SK-N-SH treated with all-trans-retinoic acid at 6 μM for 48 hours (cell line): ENCODE measurements at regions not wholly inside any gene's neighbourhood (a gene's known extent, or its start where the extent isn't known, plus 50 kb on each side); places are given as distances from the start of the nearest gene placed in this dataset.

Experiments used
- ATAC-seq: fragments of 200-7000 bp; cut with Tn5 transposase; 3 replicates; pipeline ENCODE4 v1.9.1; 2020; ENCODE audit warnings: mild to moderate bottlenecking, moderate library complexity
- ARNTL ChIP-seq: fragments of 450-650 bp; formaldehyde crosslinking; IDR thresholded peaks from 2 replicates; pipeline ENCODE4 v1.5.0; 2020; ENCODE audit warnings: low read depth, mild to moderate bottlenecking, moderate library complexity, borderline replicate concordance
- BACH2 ChIP-seq: fragments of 250-450 bp; sonication (Bioruptor Pico); IDR thresholded peaks from 2 replicates; pipeline ENCODE4 v1.9.0; 2021; ENCODE audit warnings: mild to moderate bottlenecking, borderline replicate concordance
- CSDC2 ChIP-seq: fragments of 250-450 bp; sonication (Bioruptor Pico); IDR thresholded peaks from 2 replicates; pipeline ENCODE4 v1.5.0; 2020; ENCODE audit warnings: mild to moderate bottlenecking, moderate library complexity
- CSRNP3 ChIP-seq: fragments of 250-450 bp; sonication (Bioruptor Pico); IDR thresholded peaks from 2 replicates; pipeline ENCODE4 v1.5.1; 2021; ENCODE audit warnings: mild to moderate bottlenecking, moderate library complexity
- ESRRG ChIP-seq: fragments of 250-450 bp; sonication (Bioruptor Pico); IDR thresholded peaks from 2 replicates; pipeline ENCODE4 v1.6.1; 2021; ENCODE audit warnings: mild to moderate bottlenecking
- GLIS3 ChIP-seq: fragments of 250-450 bp; sonication (Bioruptor Pico); IDR thresholded peaks from 2 replicates; pipeline ENCODE4 v1.5.0; 2020; ENCODE audit warnings: mild to moderate bottlenecking, moderate library complexity
- ISL1 ChIP-seq: fragments of 250-450 bp; sonication (Bioruptor Pico); IDR thresholded peaks from 2 replicates; pipeline ENCODE4 v2.1.2; 2022; ENCODE audit warnings: mild to moderate bottlenecking, moderate library complexity
- OSR1 ChIP-seq: fragments of 250-450 bp; sonication (Bioruptor Pico); IDR thresholded peaks from 2 replicates; pipeline ENCODE4 v1.8.0; 2022; ENCODE audit warnings: moderate library complexity, mild to moderate bottlenecking, inconsistent platforms
- PPARA ChIP-seq: fragments of 250-450 bp; sonication (Bioruptor Pico); IDR thresholded peaks from 2 replicates; pipeline ENCODE4 v1.5.0; 2020; ENCODE audit warnings: mild to moderate bottlenecking, borderline replicate concordance
- SNAI2 ChIP-seq: fragments of 250-450 bp; sonication (Bioruptor Pico); IDR thresholded peaks from 2 replicates; pipeline ENCODE4 v1.5.0; 2020; ENCODE audit warnings: mild to moderate bottlenecking, moderate library complexity
- TCF4 ChIP-seq: fragments of 250-450 bp; sonication (Bioruptor Pico); IDR thresholded peaks from 2 replicates; pipeline ENCODE4 v1.8.0; 2021; ENCODE audit warnings: mild to moderate bottlenecking, moderate library complexity, borderline replicate concordance
- ZFP30 ChIP-seq: fragments of 450-650 bp; formaldehyde crosslinking; IDR thresholded peaks from 2 replicates; pipeline ENCODE4 v1.5.0; 2022; ENCODE audit warnings: mild to moderate bottlenecking, moderate library complexity
- ZNF565 ChIP-seq: fragments of 450-650 bp; formaldehyde crosslinking; conservative IDR thresholded peaks from 2 replicates; pipeline ENCODE4 v1.5.0; 2020; ENCODE audit warnings: low read depth, mild to moderate bottlenecking, moderate library complexity
- ZNF70 ChIP-seq: fragments of 450-650 bp; formaldehyde crosslinking; IDR thresholded peaks from 2 replicates; pipeline ENCODE4 v1.5.0; 2020; ENCODE audit warnings: mild to moderate bottlenecking, moderate library complexity
- ZNF8 ChIP-seq: fragments of 450-650 bp; formaldehyde crosslinking; IDR thresholded peaks from 2 replicates; pipeline ENCODE4 v1.5.0; 2020; ENCODE audit warnings: mild to moderate bottlenecking, moderate library complexity
- TF ChIP-seq, protein P1 (sequence below): fragments of 250-450 bp; sonication (Bioruptor Pico); IDR thresholded peaks from 2 replicates; pipeline ENCODE4 v1.5.1; 2020; ENCODE audit warnings: low read depth, mild to moderate bottlenecking, moderate library complexity
- TF ChIP-seq, protein P2 (sequence below): fragments of 250-450 bp; sonication (Bioruptor Pico); IDR thresholded peaks from 2 replicates; pipeline ENCODE4 v1.5.0; 2020; ENCODE audit warnings: mild to moderate bottlenecking, moderate library complexity
- TF ChIP-seq, protein P3 (sequence below): fragments of 250-450 bp; sonication (Bioruptor Pico); IDR thresholded peaks from 2 replicates; pipeline ENCODE4 v1.8.0; 2020; ENCODE audit warnings: mild to moderate bottlenecking, moderate library complexity, borderline replicate concordance

DNA sequence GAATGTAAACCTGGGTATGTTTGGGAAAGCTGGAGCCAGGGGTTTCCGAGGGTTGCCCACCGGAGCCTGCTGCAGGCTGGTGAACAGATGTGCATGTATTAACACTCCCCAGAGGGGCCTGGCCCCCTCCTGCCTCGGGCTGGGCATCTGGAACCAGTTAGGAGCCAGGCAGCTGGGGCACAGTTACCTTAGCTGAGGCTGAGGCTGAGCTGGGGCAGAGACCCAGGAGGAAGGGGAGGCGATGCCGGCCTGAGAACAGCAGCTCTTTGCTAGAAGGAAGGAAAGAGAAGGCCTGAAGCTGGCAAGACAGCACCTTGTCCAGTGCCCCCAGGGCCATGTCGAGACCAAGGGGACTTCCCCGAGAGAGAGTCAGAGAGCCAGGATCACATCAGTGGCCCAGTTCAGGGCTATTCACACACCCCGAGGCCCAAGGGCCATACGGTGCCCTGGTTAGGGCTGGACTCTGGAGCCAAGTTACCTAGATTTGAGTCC is 65.8 kb downstream of the RMI2 start:
- peak; percentile 74 for ATAC-seq
- peak; percentile 86 for TF ChIP-seq TCF4 (CRISPR knock-in tag)
- no peak for TF ChIP-seq GLIS3 (CRISPR knock-in tag)
- TF ChIP-seq, all 23 proteins: peak for 1

GRCh38 chr16:11412175-11412904 is 67.1 kb downstream of the RMI2 start:
- ATAC-seq, result no peak
- no peak for TF ChIP-seq ZNF565 (CRISPR knock-in tag)
- TF ChIP-seq ESRRG (CRISPR knock-in tag), result no peak

DNA sequence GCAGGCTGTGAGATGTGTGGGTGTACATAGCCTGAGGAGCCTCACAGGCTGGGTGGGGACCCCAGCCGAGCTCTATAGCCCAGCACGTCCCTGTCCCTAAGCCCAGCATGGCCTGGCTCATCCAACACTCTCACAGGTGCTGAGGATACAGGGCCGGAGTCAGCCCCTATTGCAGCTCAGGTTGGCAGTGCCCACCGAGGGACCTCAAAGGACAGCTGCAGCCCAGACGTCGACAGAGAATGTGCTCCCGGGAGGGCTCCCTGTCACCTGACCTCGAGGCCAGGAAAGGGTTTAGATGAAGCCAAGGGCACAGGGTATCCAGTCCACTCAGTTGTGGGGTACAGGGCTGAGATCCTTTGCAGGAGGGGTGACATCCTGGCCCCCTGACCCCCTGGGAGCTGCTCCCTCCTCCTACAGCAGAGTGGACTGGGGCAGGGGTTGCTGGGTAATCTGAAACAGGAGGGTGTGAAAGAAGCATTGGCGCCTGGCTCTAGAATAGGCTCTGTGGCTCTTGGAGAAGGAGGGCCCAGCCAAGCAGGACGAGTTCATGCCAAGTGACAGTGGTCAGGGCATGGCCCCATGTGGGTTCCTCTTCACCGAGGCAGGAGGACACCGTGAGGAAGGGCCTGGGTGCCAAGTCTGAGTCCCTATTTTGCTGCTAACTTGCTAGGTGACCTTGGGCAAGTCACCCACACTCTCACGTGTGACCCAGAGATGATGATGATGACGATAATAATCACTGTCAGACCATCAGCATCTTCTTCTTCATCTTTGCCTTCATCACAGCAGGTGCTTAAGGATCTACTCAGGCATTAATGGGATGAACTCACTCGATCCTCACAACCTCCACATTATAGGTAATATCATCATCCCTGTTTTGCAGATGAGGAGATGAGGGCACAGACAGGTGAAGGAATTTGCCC is 68.0 kb downstream of the RMI2 start:
- TF ChIP-seq ZNF70 (no peak), ZNF565 (CRISPR knock-in tag) (no peak), ISL1 (CRISPR knock-in tag) (no peak), TCF4 (CRISPR knock-in tag) (no peak), ZNF8 (CRISPR knock-in tag) (no peak), ZFP30 (CRISPR knock-in tag) (no peak), GLIS3 (CRISPR knock-in tag) (no peak), BACH2 (CRISPR knock-in tag) (no peak), CSRNP3 (CRISPR knock-in tag) (no peak), SNAI2 (CRISPR knock-in tag) (no peak), ESRRG (CRISPR knock-in tag) (no peak)
- TF ChIP-seq, protein P1, sequence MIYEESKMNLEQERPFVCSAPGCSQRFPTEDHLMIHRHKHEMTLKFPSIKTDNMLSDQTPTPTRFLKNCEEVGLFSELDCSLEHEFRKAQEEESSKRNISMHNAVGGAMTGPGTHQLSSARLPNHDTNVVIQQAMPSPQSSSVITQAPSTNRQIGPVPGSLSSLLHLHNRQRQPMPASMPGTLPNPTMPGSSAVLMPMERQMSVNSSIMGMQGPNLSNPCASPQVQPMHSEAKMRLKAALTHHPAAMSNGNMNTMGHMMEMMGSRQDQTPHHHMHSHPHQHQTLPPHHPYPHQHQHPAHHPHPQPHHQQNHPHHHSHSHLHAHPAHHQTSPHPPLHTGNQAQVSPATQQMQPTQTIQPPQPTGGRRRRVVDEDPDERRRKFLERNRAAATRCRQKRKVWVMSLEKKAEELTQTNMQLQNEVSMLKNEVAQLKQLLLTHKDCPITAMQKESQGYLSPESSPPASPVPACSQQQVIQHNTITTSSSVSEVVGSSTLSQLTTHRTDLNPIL (CRISPR knock-in tag), result no peak
- TF ChIP-seq, protein P2, sequence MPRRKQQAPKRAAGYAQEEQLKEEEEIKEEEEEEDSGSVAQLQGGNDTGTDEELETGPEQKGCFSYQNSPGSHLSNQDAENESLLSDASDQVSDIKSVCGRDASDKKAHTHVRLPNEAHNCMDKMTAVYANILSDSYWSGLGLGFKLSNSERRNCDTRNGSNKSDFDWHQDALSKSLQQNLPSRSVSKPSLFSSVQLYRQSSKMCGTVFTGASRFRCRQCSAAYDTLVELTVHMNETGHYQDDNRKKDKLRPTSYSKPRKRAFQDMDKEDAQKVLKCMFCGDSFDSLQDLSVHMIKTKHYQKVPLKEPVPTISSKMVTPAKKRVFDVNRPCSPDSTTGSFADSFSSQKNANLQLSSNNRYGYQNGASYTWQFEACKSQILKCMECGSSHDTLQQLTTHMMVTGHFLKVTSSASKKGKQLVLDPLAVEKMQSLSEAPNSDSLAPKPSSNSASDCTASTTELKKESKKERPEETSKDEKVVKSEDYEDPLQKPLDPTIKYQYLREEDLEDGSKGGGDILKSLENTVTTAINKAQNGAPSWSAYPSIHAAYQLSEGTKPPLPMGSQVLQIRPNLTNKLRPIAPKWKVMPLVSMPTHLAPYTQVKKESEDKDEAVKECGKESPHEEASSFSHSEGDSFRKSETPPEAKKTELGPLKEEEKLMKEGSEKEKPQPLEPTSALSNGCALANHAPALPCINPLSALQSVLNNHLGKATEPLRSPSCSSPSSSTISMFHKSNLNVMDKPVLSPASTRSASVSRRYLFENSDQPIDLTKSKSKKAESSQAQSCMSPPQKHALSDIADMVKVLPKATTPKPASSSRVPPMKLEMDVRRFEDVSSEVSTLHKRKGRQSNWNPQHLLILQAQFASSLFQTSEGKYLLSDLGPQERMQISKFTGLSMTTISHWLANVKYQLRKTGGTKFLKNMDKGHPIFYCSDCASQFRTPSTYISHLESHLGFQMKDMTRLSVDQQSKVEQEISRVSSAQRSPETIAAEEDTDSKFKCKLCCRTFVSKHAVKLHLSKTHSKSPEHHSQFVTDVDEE (CRISPR knock-in tag), result no peak
- TF ChIP-seq, all 23 proteins: peak for 0
- no peak for ATAC-seq

DNA sequence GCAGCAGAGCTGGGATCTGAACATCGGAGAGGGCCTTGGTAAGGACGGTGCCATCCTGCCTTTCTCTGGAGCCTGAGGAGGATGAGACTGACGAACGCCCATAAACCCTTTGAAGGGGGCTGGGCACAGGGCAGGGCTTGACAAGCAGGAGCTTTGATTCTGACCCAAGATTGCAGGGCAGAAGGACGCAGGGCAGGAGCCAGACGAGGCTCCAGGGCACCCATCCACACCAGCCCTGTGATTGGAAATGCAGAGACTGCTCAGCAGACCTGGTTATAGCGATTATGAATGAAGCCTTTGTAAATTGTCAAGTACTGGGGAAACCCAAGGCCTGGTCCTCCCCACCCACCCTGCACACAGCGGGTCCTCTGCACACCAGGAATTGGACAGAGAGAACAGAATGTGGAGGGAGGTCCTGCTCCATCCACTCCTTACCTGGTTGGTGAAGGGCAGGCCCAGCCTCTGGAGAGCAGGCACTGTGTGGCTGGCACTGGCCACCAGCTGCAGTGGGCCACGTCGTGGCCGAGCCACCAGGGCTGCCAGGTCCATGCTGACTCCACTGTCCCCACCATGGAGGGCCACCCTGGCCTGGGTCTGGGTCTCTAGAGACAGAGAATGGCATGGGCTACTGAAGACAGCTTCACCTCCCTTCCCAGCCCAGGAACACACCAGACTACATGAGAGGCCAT is 68.8 kb downstream of the RMI2 start:
- no peak for ATAC-seq
- TF ChIP-seq CSDC2 (CRISPR knock-in tag), result no peak
- no peak for TF ChIP-seq TCF4 (CRISPR knock-in tag)
- no peak for TF ChIP-seq PPARA (CRISPR knock-in tag)
- TF ChIP-seq ARNTL, result no peak
- TF ChIP-seq, protein P3, sequence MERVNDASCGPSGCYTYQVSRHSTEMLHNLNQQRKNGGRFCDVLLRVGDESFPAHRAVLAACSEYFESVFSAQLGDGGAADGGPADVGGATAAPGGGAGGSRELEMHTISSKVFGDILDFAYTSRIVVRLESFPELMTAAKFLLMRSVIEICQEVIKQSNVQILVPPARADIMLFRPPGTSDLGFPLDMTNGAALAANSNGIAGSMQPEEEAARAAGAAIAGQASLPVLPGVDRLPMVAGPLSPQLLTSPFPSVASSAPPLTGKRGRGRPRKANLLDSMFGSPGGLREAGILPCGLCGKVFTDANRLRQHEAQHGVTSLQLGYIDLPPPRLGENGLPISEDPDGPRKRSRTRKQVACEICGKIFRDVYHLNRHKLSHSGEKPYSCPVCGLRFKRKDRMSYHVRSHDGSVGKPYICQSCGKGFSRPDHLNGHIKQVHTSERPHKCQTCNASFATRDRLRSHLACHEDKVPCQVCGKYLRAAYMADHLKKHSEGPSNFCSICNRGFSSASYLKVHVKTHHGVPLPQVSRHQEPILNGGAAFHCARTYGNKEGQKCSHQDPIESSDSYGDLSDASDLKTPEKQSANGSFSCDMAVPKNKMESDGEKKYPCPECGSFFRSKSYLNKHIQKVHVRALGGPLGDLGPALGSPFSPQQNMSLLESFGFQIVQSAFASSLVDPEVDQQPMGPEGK (CRISPR knock-in tag), result no peak
- TF ChIP-seq BACH2 (CRISPR knock-in tag), result no peak
- no peak for TF ChIP-seq ZNF565 (CRISPR knock-in tag)
- no peak for TF ChIP-seq CSRNP3 (CRISPR knock-in tag)
- TF ChIP-seq, protein P2 (CRISPR knock-in tag), result no peak
- no peak for TF ChIP-seq OSR1 (CRISPR knock-in tag)
